Endothelial cell of hepatic sinusoid (primary cell): ENCODE measurements at regions not wholly inside any gene's neighbourhood (a gene's known extent, or its start where the extent isn't known, plus 50 kb on each side); places are given as distances from the start of the nearest gene placed in this dataset.
"Not testable (repeated sequence)": the region's sequence is repeated elsewhere in the genome, so short reads cannot be mapped to it uniquely, and the experiment has no call there.

Experiments used
- in situ Hi-C: cut with HindIII; loops from 2 replicates; pipeline ENCODE4 v1.10.0; 2017; ENCODE audit warnings: low sequenced_read_pairs

GRCh38 chr5:94102849-94103248 lies 361.4 kb upstream of the POU5F2 start:
- in situ Hi-C loops, result no loop called here

GRCh38 chr5:94097384-94097783 lies 356.0 kb upstream of the POU5F2 start:
- in situ Hi-C loops, result not testable (repeated sequence)

GRCh38 chr5:94094793-94095441 lies 353.5 kb upstream of the POU5F2 start:
- in situ Hi-C loops, result no loop called here

- in situ Hi-C loops, result no loop called here
These were observed 351.9 kb upstream of the POU5F2 start for GRCh38 chr5:94093300-94093699.

GRCh38 chr5:94086635-94087034 lies 345.2 kb upstream of the POU5F2 start:
- in situ Hi-C loops, result not testable (repeated sequence)

GRCh38 chr5:94086194-94086593 lies 344.8 kb upstream of the POU5F2 start:
- in situ Hi-C loops, result no loop called here

GRCh38 chr5:94082405-94082804 lies 341.0 kb upstream of the POU5F2 start:
- in situ Hi-C loops, result no loop called here

- in situ Hi-C loops, result no loop called here
These were observed 339.7 kb upstream of the POU5F2 start for GRCh38 chr5:94081088-94081487.

GRCh38 chr5:94080390-94080789 lies 339.0 kb upstream of the POU5F2 start:
- in situ Hi-C loops, result no loop called here

- in situ Hi-C loops, result no loop called here
These were observed 330.7 kb upstream of the POU5F2 start for GRCh38 chr5:94072116-94072515.

GRCh38 chr5:94066437-94067207 lies 325.2 kb upstream of the POU5F2 start:
- in situ Hi-C loops, result no loop called here

- in situ Hi-C loops, result no loop called here
These were observed 322.6 kb upstream of the POU5F2 start for GRCh38 chr5:94064025-94064424.

- in situ Hi-C loops, result no loop called here
These were observed 316.3 kb upstream of the POU5F2 start for GRCh38 chr5:94057655-94058054.

GRCh38 chr5:94057217-94057616 lies 315.8 kb upstream of the POU5F2 start:
- in situ Hi-C loops, result no loop called here

GRCh38 chr5:94049307-94049922 lies 308.0 kb upstream of the POU5F2 start:
- in situ Hi-C loops, result not testable (repeated sequence)

GRCh38 chr5:94045839-94046782 lies 304.7 kb upstream of the POU5F2 start:
- in situ Hi-C loops, result no loop called here

- in situ Hi-C loops, result no loop called here
These were observed 301.9 kb upstream of the POU5F2 start for GRCh38 chr5:94043311-94043710.

GRCh38 chr5:94040591-94041148 lies 299.3 kb upstream of the POU5F2 start:
- in situ Hi-C loops, result no loop called here

GRCh38 chr5:94039101-94039500 lies 297.7 kb upstream of the POU5F2 start:
- in situ Hi-C loops, result no loop called here

- in situ Hi-C loops, result no loop called here
These were observed 290.2 kb upstream of the POU5F2 start for GRCh38 chr5:94031631-94032030.

GRCh38 chr5:94028001-94028400 lies 286.6 kb upstream of the POU5F2 start:
- in situ Hi-C loops, result no loop called here
